Mesenchymal stem cell (in vitro differentiated cells and primary cell): ENCODE measurements at regions not wholly inside any gene's neighbourhood (a gene's known extent, or its start where the extent isn't known, plus 50 kb on each side); places are given as distances from the start of the nearest gene placed in this dataset.

Experiments
- DNase-seq: peaks from one replicate; pipeline ENCODE4 v3.0.0-alpha.2; 2013
- H2AFZ ChIP-seq: one replicate; pipeline ENCODE4 v1.6.1; 2013; ENCODE audit warnings: low read depth, mild to moderate bottlenecking, control low read depth, inconsistent platforms, low read length, moderate library complexity
- H2AK5ac ChIP-seq: 2 replicates; pipeline ENCODE4 v1.6.1; 2013; ENCODE audit warnings: low read length, moderate library complexity, mild to moderate bottlenecking, inconsistent platforms; ENCODE audit not compliant: severe bottlenecking
- H2BK120ac ChIP-seq: one replicate; pipeline ENCODE4 v1.6.1; 2013; ENCODE audit warnings: low read depth, mild to moderate bottlenecking, inconsistent platforms, low read length, moderate library complexity
- H2BK12ac ChIP-seq, 2 experiments: one replicate each; pipeline ENCODE4 v1.6.1; 2013; ENCODE audit warnings: inconsistent platforms in 2 of 2, low read length in 2 of 2, mild to moderate bottlenecking in 2 of 2, moderate library complexity in 2 of 2, control low read depth in 1 of 2
- H2BK15ac ChIP-seq: one replicate; pipeline ENCODE4 v1.6.1; 2013; ENCODE audit warnings: mild to moderate bottlenecking, low read depth, inconsistent platforms; ENCODE audit not compliant: poor library complexity, severe bottlenecking
- H2BK5ac ChIP-seq: 2 replicates; pipeline ENCODE4 v1.6.1; 2013; ENCODE audit warnings: low read depth, mild to moderate bottlenecking, low read length, control low read depth, inconsistent platforms; ENCODE audit not compliant: poor library complexity, severe bottlenecking
- H3K14ac ChIP-seq, 2 experiments: one replicate each; pipeline ENCODE4 v1.6.1; 2013; ENCODE audit warnings: inconsistent platforms in 2 of 2, low read length in 2 of 2, control low read depth in 1 of 2, mild to moderate bottlenecking in 1 of 2, moderate library complexity in 1 of 2
- H3K18ac ChIP-seq, 2 experiments: one replicate each; pipeline ENCODE4 v1.6.1; 2013; ENCODE audit warnings: inconsistent platforms in 2 of 2, low read length in 2 of 2, control low read depth in 1 of 2, low read depth in 1 of 2, mild to moderate bottlenecking in 1 of 2
- H3K23ac ChIP-seq, 2 experiments: one replicate each; pipeline ENCODE4 v1.6.1; 2013; ENCODE audit warnings: inconsistent platforms in 2 of 2, low read length in 2 of 2, mild to moderate bottlenecking in 2 of 2, moderate library complexity in 2 of 2, control low read depth in 1 of 2
- H3K27ac ChIP-seq: 2 replicates; pipeline ENCODE4 v1.5.1; 2013; ENCODE audit warnings: mild to moderate bottlenecking, moderate library complexity, low read length, control low read depth, inconsistent platforms; ENCODE audit not compliant: poor library complexity, severe bottlenecking
- H3K27me3 ChIP-seq, 2 experiments: 2 replicates each; pipeline versions ENCODE4 v1.6.1 to v1.7.0; 2013; ENCODE audit warnings: low read length in 2 of 2, mild to moderate bottlenecking in 2 of 2, moderate library complexity in 2 of 2, control low read depth in 1 of 2, inconsistent platforms in 1 of 2; ENCODE audit not compliant: control insufficient read depth in 1 of 2, insufficient read depth in 1 of 2
- H3K36me3 ChIP-seq, 2 experiments: 2 replicates each; pipeline versions ENCODE4 v1.6.1 to v1.7.0; 2013; ENCODE audit warnings: low read length in 2 of 2, control low read depth in 1 of 2, inconsistent platforms in 1 of 2, low read depth in 1 of 2, mild to moderate bottlenecking in 1 of 2; ENCODE audit not compliant: insufficient read depth in 2 of 2, control insufficient read depth in 1 of 2
- H3K4ac ChIP-seq, 2 experiments: one replicate each; pipeline ENCODE4 v1.6.1; 2013; ENCODE audit warnings: inconsistent platforms in 2 of 2, low read length in 2 of 2, mild to moderate bottlenecking in 2 of 2, moderate library complexity in 2 of 2, control low read depth in 1 of 2, low read depth in 1 of 2
- H3K4me1 ChIP-seq: 2 replicates; pipeline ENCODE4 v1.6.1; 2013; ENCODE audit warnings: low read depth, low read length, control low read depth; ENCODE audit not compliant: control insufficient read depth, insufficient read depth
- H3K4me2 ChIP-seq: 2 replicates; pipeline ENCODE4 v1.6.1; 2013; ENCODE audit warnings: low read length, mild to moderate bottlenecking, inconsistent platforms; ENCODE audit not compliant: poor library complexity, severe bottlenecking
- H3K4me3 ChIP-seq, 2 experiments: 2 replicates each; pipeline versions ENCODE4 v1.5.1 to v1.7.0; 2013; ENCODE audit warnings: low read length in 2 of 2, mild to moderate bottlenecking in 2 of 2, control low read depth in 1 of 2, low read depth in 1 of 2; ENCODE audit not compliant: insufficient read depth in 1 of 2
- H3K79me1 ChIP-seq: replicated peaks from 2 replicates; pipeline ENCODE4 v1.6.1; 2013; ENCODE audit warnings: mild to moderate bottlenecking, control low read depth, low read length, inconsistent platforms; ENCODE audit not compliant: poor library complexity, severe bottlenecking
- H3K9ac ChIP-seq: 2 replicates; pipeline ENCODE4 v1.7.0; 2013; ENCODE audit warnings: mild to moderate bottlenecking, low read length, moderate library complexity
- H3K9me3 ChIP-seq: 2 replicates; pipeline ENCODE4 v1.7.0; 2013; ENCODE audit warnings: mild to moderate bottlenecking, low read length; ENCODE audit not compliant: control insufficient read depth
- H4K8ac ChIP-seq: one replicate; pipeline ENCODE4 v1.6.1; 2013; ENCODE audit warnings: inconsistent platforms, mild to moderate bottlenecking, low read length, moderate library complexity
- H4K91ac ChIP-seq: one replicate; pipeline ENCODE4 v1.6.1; 2013; ENCODE audit warnings: mild to moderate bottlenecking, low read length, inconsistent platforms
- WGBS: methylation state at CpG from one replicate; pipeline ENCODE4 v1.1.7; 2013; ENCODE audit warnings: mixed read lengths; 5-methylcytosine and 5-hydroxymethylcytosine counted together

DNA sequence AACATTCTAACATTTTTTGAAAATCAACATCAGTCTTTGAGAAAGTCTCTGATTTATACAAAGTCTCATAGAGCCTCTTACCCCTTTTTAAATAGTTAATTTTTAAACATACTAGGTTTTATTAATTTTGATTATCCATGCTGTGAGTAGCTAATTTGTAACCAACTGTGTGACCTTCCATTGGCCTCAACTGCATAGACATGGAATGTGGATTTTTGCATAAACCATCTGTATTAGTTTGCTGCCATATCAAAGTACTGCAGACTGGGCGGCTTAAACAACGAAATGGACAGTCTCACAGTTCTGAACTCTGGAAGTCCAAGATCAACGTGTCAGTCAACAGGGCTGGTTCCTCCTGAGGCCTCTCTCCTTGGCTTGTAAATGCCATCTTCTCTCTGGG, 89.2 kb upstream of the AJAP1 start:
- H3K27me3 ChIP-seq: no peaks in the 10 kb centered on the region
- H3K4me1 ChIP-seq: no peaks in the 10 kb centered on the region
- H3K27ac ChIP-seq: no peak overlapping the region
- no peak overlapping the region for H4K8ac ChIP-seq
- no peak overlapping the region for H3K9ac ChIP-seq
- no peak overlapping the region for H2AFZ ChIP-seq
- no peak overlapping the region for H3K4me2 ChIP-seq
- H2BK5ac ChIP-seq: no peak overlapping the region
- H4K91ac ChIP-seq: no peak overlapping the region
- H3K36me3 ChIP-seq: no peaks in the 10 kb centered on the region
- no peak overlapping the region for H3K18ac ChIP-seq
- no peak overlapping the region for H3K14ac ChIP-seq
- H3K4ac ChIP-seq: no peak overlapping the region
- no peak overlapping the region for H3K4me3 ChIP-seq
- H3K23ac ChIP-seq: no peak overlapping the region
- WGBS: 62% methylated on average over 3 of the region's 3 CpGs
- DNase-seq: no peak
- no peak overlapping the region for H2BK12ac ChIP-seq
- H2BK120ac ChIP-seq: no peak overlapping the region
- H2AK5ac ChIP-seq: no peak overlapping the region
- H3K9me3 ChIP-seq: peaks cover 4% of the 10 kb centered on the region
- no peaks in the 10 kb centered on the region for H3K79me1 ChIP-seq
- H2BK15ac ChIP-seq: no peak overlapping the region

DNA sequence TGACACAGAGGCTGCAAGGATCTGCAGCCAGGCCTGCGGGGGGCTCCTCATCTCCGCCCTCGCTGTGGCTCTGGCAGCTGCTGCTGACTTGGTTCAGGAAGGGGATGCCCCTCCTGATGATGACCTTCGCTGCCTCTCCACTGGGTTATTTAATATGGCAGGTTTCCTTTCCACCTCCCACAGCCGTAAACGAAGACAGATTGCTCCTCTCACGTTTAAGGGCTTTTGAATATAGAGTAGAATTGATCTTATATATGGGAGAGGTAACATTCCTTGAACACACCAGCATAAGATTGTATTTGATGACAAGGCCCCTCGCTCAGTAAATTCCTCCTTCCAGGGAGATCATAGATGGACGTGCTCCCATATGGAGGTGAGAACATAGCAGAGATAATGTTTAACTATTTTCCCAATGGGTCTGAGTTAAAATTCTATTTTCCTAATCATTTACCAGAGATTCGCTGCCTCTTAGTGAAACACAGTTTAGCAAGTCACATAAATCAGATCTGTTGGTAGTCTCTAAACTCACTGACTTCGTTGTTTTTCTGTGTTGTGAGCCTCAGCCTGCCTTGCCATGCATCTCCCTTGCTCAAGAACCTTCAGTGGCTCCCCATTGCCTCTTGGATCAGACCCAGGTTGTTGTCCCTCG, 88.5 kb upstream of the AJAP1 start:
- Histone ChIP-seq H3K9me3 (peaks cover 4% of the 10 kb centered on the region), H3K4me3 (no peak overlapping the region)

DNA sequence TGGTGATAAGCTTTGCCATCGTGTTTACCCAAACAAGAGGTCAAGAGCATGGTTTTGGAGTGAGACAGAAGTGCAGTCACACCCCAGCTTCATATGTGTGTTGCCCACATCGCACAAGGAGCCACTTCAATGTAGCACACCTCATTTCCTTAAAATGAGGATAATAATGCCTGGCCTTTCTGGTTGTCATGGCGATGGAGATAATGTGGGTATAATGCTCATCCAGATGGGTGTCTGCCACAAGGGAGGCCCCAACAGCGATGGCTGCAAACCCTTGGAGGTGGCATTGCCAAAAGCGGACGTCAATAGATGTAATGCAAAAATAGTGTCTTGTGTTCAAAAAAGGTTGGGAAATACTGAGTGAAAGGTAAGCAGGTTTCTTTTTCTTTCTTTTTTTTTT, 83.1 kb upstream of the AJAP1 start:
- H3K4me2 ChIP-seq: no peak overlapping the region
- whole genome bisulfite sequencing: 60% methylated on average over 4 of the region's 6 CpGs

More for the DNA sequence above, 88.5 kb upstream of the AJAP1 start:
- H2BK5ac ChIP-seq: no peak overlapping the region
- H3K9ac ChIP-seq: no peak overlapping the region
- DNase-seq: no peak
- no peaks in the 10 kb centered on the region for H3K36me3 ChIP-seq
- 55% methylated on average over 7 of the region's 12 CpGs for WGBS
- no peak overlapping the region for H3K23ac ChIP-seq
- no peak overlapping the region for H2BK120ac ChIP-seq
- no peaks in the 10 kb centered on the region for H3K79me1 ChIP-seq
- H3K4me1 ChIP-seq: no peaks in the 10 kb centered on the region
- no peak overlapping the region for H4K8ac ChIP-seq
- no peak overlapping the region for H4K91ac ChIP-seq
- no peaks in the 10 kb centered on the region for H3K27me3 ChIP-seq
- H3K4ac ChIP-seq: no peak overlapping the region
- H3K27ac ChIP-seq: no peak overlapping the region
- H3K18ac ChIP-seq: no peak overlapping the region
- no peak overlapping the region for H2BK15ac ChIP-seq
- no peak overlapping the region for H2BK12ac ChIP-seq
- no peak overlapping the region for H3K14ac ChIP-seq
- H3K4me2 ChIP-seq: no peak overlapping the region
- H2AFZ ChIP-seq: no peak overlapping the region
- H2AK5ac ChIP-seq: no peak overlapping the region

DNA sequence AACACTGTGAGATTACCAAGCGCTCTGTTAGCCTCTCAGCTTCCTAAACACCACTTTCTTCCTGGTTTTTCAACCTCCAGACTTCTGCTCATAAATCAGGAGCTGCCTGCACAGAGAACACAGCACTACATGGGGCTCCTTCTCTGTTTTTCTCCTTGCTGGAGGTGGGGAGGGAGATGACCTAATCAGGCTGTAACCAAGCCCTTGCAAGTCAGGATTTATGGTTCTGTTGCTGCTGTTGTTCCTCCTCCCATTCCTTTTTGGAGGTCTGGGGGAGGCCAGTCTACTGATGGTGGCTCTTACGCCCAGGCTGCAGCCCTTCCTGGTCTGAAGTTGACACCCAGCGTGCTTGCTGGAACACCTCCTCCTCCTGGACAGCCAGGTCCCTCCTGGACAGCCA, 80.9 kb upstream of the AJAP1 start:
- no peak overlapping the region for H2AK5ac ChIP-seq
- no peak overlapping the region for H2BK5ac ChIP-seq
- no peak overlapping the region for H4K8ac ChIP-seq
- no peaks in the 10 kb centered on the region for H3K36me3 ChIP-seq
- no peaks in the 10 kb centered on the region for H3K27me3 ChIP-seq
- H3K4me3 ChIP-seq: no peak overlapping the region
- H2BK120ac ChIP-seq: no peak overlapping the region
- H3K14ac ChIP-seq: no peak overlapping the region
- 35% methylated on average over 3 of the region's 3 CpGs for WGBS
- H4K91ac ChIP-seq: no peak overlapping the region
- H3K9ac ChIP-seq: no peak overlapping the region
- H2BK12ac ChIP-seq: no peak overlapping the region
- H3K9me3 ChIP-seq: peaks cover 4% of the 10 kb centered on the region
- no peak overlapping the region for H3K23ac ChIP-seq
- no peak overlapping the region for H3K4ac ChIP-seq
- no peak overlapping the region for H3K4me2 ChIP-seq
- H3K79me1 ChIP-seq: no peaks in the 10 kb centered on the region
- H2BK15ac ChIP-seq: no peak overlapping the region
- no peak overlapping the region for H3K27ac ChIP-seq
- no peak overlapping the region for H2AFZ ChIP-seq
- H3K4me1 ChIP-seq: no peaks in the 10 kb centered on the region
- no peak overlapping the region for H3K18ac ChIP-seq
- no peak for DNase-seq

More for the DNA sequence above, 83.1 kb upstream of the AJAP1 start:
- H2BK5ac ChIP-seq: no peak overlapping the region
- no peaks in the 10 kb centered on the region for H3K36me3 ChIP-seq
- no peak overlapping the region for H3K18ac ChIP-seq
- DNase-seq: no peak
- no peak overlapping the region for H3K9ac ChIP-seq
- no peaks in the 10 kb centered on the region for H3K79me1 ChIP-seq
- no peak overlapping the region for H3K27ac ChIP-seq
- no peak overlapping the region for H4K91ac ChIP-seq
- H3K27me3 ChIP-seq: no peaks in the 10 kb centered on the region
- H2BK120ac ChIP-seq: no peak overlapping the region
- H2AFZ ChIP-seq: no peak overlapping the region
- no peak overlapping the region for H3K4me3 ChIP-seq
- no peaks in the 10 kb centered on the region for H3K4me1 ChIP-seq
- H2AK5ac ChIP-seq: no peak overlapping the region
- H3K9me3 ChIP-seq: peaks cover 6% of the 10 kb centered on the region
- no peak overlapping the region for H3K14ac ChIP-seq
- no peak overlapping the region for H2BK12ac ChIP-seq
- H3K23ac ChIP-seq: no peak overlapping the region
- H4K8ac ChIP-seq: no peak overlapping the region
- H3K4ac ChIP-seq: no peak overlapping the region
- no peak overlapping the region for H2BK15ac ChIP-seq
